ENCODE measurements at regions not wholly inside any gene's neighbourhood (a gene's known extent, or its start where the extent isn't known, plus 50 kb on each side); places are given as distances from the start of the nearest gene placed in this dataset.

DNA sequence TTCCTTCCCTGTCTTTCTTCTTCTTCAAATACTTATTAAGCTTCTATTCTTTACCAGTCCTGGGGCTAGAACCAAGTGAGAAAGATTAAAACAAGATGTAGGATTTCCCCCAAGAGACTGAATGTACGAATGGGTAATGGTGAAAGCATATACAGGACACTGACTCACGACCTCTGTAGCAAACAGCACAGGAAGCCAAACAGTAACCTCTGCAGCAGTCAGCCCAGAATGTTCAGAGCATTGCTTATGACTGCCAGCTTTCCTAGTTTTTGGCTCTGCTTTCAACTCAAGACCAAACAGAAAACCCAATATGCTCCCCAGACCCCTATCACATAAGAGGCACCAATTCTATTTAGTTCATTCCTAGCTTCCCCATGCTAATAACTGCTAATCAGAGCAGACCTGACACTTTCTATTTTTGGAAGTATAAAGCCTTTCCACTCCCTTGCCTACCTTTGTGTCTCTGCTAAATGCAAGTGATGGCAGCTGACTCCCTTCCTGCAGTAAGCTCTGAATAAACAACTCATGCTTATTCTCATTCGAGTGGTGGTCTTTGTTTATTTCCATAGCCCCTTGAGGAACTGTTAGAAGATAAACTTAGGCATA, 690.6 kb downstream of the EPM2A start:
- Mint-ChIP-seq H3K4me3 (no peak overlapping the region), H3K36me3 (ENCODE audit: insufficient read depth in 1 of 3, low read depth in 3 of 3) (peaks cover 3 to 19% (median 4%) of the 10 kb centered on the region in 3 experiments; a peak in 4 of 7 replicates), H3K27ac (no peak overlapping the region), H3K9me3 (peaks cover 5 to 10% of the 10 kb centered on the region in 2 experiments; a peak in 4 of 5 replicates), H3K4me1 (peaks cover 18 to 21% of the 10 kb centered on the region in 2 experiments), H3K27me3 (ENCODE audit: low read depth) (no peaks in the 10 kb centered on the region)
- no CpG with 5 or more reads among the region's 3 CpGs for WGBS (ENCODE audit: extremely low coverage, insufficient read length, low lambda C conversion rate)
- Histone ChIP-seq H2BK20ac (ENCODE audit: low read depth, low read length, poor library complexity, severe bottlenecking) (no peak overlapping the region), H3K9me3 (ENCODE audit: control insufficient read depth, low read depth, low read length) (no peaks in the 10 kb centered on the region), H3K14ac (ENCODE audit: insufficient read depth, low read length) (no peak overlapping the region), H3K4me2 (ENCODE audit: insufficient read depth, insufficient read length, low read length) (no peak overlapping the region), H4K20me1 (ENCODE audit: control insufficient read depth, insufficient read depth, insufficient read length) (no peaks in the 10 kb centered on the region), H3K27me3 (ENCODE audit: insufficient read depth, low read length) (no peaks in the 10 kb centered on the region), H4K91ac (ENCODE audit: insufficient read length, low read depth, low read length) (no peak overlapping the region), H2BK12ac (ENCODE audit: insufficient read length, low read depth, low read length) (no peak overlapping the region), H3T11ph (ENCODE audit: low read length) (no peak overlapping the region), H2BK5ac (ENCODE audit: insufficient read length, low read length) (no peak overlapping the region), H2AFZ (ENCODE audit: low read length) (no peak overlapping the region), H3K23me2 (ENCODE audit: insufficient read length, low read depth, low read length, poor library complexity, severe bottlenecking) (no peaks in the 10 kb centered on the region), H3K4ac (ENCODE audit: low read depth, low read length) (no peak overlapping the region), H3K18ac (ENCODE audit: insufficient read length, low read depth, low read length) (no peak overlapping the region), H3K23ac (ENCODE audit: insufficient read length, low read depth, low read length) (no peak overlapping the region), H2AK5ac (ENCODE audit: insufficient read length, low read length) (no peak overlapping the region), H3K56ac (ENCODE audit: insufficient read length, low read depth, low read length) (no peak overlapping the region), H2BK15ac (ENCODE audit: low read depth, low read length) (no peak overlapping the region), H3K9ac (ENCODE audit: extremely low read depth, insufficient read length, low read length) (no peak overlapping the region), H3K79me1 (ENCODE audit: insufficient read depth, low read depth, low read length, poor library complexity, severe bottlenecking) (no peaks in the 10 kb centered on the region), H2BK120ac (ENCODE audit: low read depth, low read length, poor library complexity, severe bottlenecking) (no peak overlapping the region), H3K79me2 (ENCODE audit: insufficient read depth, low read length) (no peaks in the 10 kb centered on the region), H3K27ac (ENCODE audit: insufficient read length, low read depth, low read length) (no peak overlapping the region), H4K8ac (replicated peaks; ENCODE audit: insufficient read length, low read depth, low read length) (no peak overlapping the region), H3K4me1 (ENCODE audit: insufficient read depth, low read length) (peaks cover 3% of the 10 kb centered on the region; the same call in 1 of the 2 replicates), H4K5ac (ENCODE audit: insufficient read length, low read depth, low read length) (no peak overlapping the region)
- no peak for DNase-seq
- TF ChIP-seq, protein P1, sequence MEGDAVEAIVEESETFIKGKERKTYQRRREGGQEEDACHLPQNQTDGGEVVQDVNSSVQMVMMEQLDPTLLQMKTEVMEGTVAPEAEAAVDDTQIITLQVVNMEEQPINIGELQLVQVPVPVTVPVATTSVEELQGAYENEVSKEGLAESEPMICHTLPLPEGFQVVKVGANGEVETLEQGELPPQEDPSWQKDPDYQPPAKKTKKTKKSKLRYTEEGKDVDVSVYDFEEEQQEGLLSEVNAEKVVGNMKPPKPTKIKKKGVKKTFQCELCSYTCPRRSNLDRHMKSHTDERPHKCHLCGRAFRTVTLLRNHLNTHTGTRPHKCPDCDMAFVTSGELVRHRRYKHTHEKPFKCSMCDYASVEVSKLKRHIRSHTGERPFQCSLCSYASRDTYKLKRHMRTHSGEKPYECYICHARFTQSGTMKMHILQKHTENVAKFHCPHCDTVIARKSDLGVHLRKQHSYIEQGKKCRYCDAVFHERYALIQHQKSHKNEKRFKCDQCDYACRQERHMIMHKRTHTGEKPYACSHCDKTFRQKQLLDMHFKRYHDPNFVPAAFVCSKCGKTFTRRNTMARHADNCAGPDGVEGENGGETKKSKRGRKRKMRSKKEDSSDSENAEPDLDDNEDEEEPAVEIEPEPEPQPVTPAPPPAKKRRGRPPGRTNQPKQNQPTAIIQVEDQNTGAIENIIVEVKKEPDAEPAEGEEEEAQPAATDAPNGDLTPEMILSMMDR (conservative IDR thresholded peaks at IDR 0.05) = no peak

All from H9 (cell line).